SK-N-SH (cell line): ENCODE measurements at regions not wholly inside any gene's neighbourhood (a gene's known extent, or its start where the extent isn't known, plus 50 kb on each side); places are given as distances from the start of the nearest gene placed in this dataset.

Source experiments
- CTCF ChIA-PET: fragments of 300-600, 350-600 bp; formaldehyde crosslinking; extraction: SDS; loops from one replicate; lab custom pipeline; 2021; lab: Yijun Ruan, JAX
- POLR2A ChIA-PET: fragments of 350-600 bp; sonication (Branson Sonifier 250); formaldehyde crosslinking; extraction: SDS; loops from one replicate; lab custom pipeline; 2020; ENCODE audit warnings: antibody characterized with exemption, inconsistent platforms; lab: Yijun Ruan, JAX
- DNase-seq: peaks from one replicate; pipeline ENCODE4 v3.0.0; 2012
- H2AFZ ChIP-seq: fragments of 200-600 bp; sonication (generic); 2 replicates; pipeline ENCODE4 v1.8.1; 2016; ENCODE audit warnings: antibody characterized with exemption, mild to moderate bottlenecking, low read depth
- H3F3A ChIP-seq: fragments of 200-600 bp; sonication (generic); replicated peaks from 2 replicates; pipeline ENCODE3; 2016; ENCODE audit warnings: antibody characterized with exemption, mild to moderate bottlenecking; ENCODE audit not compliant: insufficient read depth
- H3K27ac ChIP-seq, 2 experiments: fragments of 200-500 bp in 1 of 2; fragments of 200-600 bp in 1 of 2; sonication (Bioruptor generic) in 1 of 2; sonication (generic), shearing (Covaris generic) in 1 of 2; 2 replicates each; pipeline versions ENCODE4 v1.5.1 to v1.6.1; 2014 to 2016; ENCODE audit warnings: low read depth in 2 of 2, inconsistent platforms in 1 of 2, low read length in 1 of 2, mild to moderate bottlenecking in 1 of 2, mixed read lengths in 1 of 2
- H3K27me3 ChIP-seq: fragments of 200-600 bp; sonication (generic), shearing (Covaris generic); 2 replicates; pipeline ENCODE4 v1.6.1; 2016; ENCODE audit warnings: mixed run types; ENCODE audit not compliant: insufficient read depth
- H3K36me3 ChIP-seq, 2 experiments: fragments of 200-500 bp in 1 of 2; fragments of 200-600 bp in 1 of 2; sonication (Bioruptor generic) in 1 of 2; sonication (generic) in 1 of 2; replicated peaks in 1 of 2; 2 replicates each; pipeline versions ENCODE3 to v1.5.1; 2014 to 2016; ENCODE audit warnings: low read length in 1 of 2, mild to moderate bottlenecking in 1 of 2; ENCODE audit not compliant: insufficient read depth in 2 of 2, control insufficient read depth in 1 of 2
- H3K4me1 ChIP-seq, 2 experiments: fragments of 200-500 bp in 1 of 2; fragments of 200-600 bp in 1 of 2; sonication (Bioruptor generic) in 1 of 2; sonication (generic), shearing (Covaris generic) in 1 of 2; 2 replicates each; pipeline versions ENCODE4 v1.5.1 to v1.6.1; 2014 to 2016; ENCODE audit warnings: low read depth in 1 of 2, low read length in 1 of 2, mixed run types in 1 of 2; ENCODE audit not compliant: insufficient read depth in 2 of 2, control insufficient read depth in 1 of 2
- H3K4me2 ChIP-seq: fragments of 200-600 bp; sonication (generic), shearing (Covaris generic); 2 replicates; pipeline ENCODE4 v1.6.1; 2017; ENCODE audit warnings: mixed run types
- H3K4me3 ChIP-seq, 2 experiments: fragments of 200-500 bp in 1 of 2; fragments of 200-600 bp in 1 of 2; sonication (Bioruptor generic) in 1 of 2; sonication (generic), shearing (Covaris generic) in 1 of 2; 2 replicates each; pipeline versions ENCODE4 v1.5.1 to v1.8.1; 2014 to 2016; ENCODE audit warnings: low read depth in 2 of 2, inconsistent platforms in 1 of 2, low read length in 1 of 2, mild to moderate bottlenecking in 1 of 2, mixed read lengths in 1 of 2, moderate library complexity in 1 of 2
- H3K79me2 ChIP-seq: fragments of 200-600 bp; sonication (generic); 2 replicates; pipeline ENCODE4 v1.8.1; 2017; ENCODE audit warnings: mild to moderate bottlenecking; ENCODE audit not compliant: insufficient read depth
- H3K9ac ChIP-seq: fragments of 200-600 bp; sonication (generic); 2 replicates; pipeline ENCODE4 v1.6.1; 2017; ENCODE audit warnings: mixed run types
- H3K9me2 ChIP-seq: fragments of 200-600 bp; sonication (generic); 2 replicates; pipeline ENCODE4 v1.6.1; 2017; ENCODE audit warnings: mixed run types
- H3K9me3 ChIP-seq: fragments of 200-600 bp; sonication (generic); 2 replicates; pipeline ENCODE4 v1.6.1; 2017; ENCODE audit warnings: mixed run types, mild to moderate bottlenecking, moderate library complexity
- H4K20me1 ChIP-seq: fragments of 200-600 bp; sonication (generic); 2 replicates; pipeline ENCODE4 v1.6.1; 2017; ENCODE audit warnings: mild to moderate bottlenecking, mixed run types; ENCODE audit not compliant: insufficient read depth
- CHD2 ChIP-seq: fragments of 150-350 bp; IDR thresholded peaks from 2 replicates; pipeline ENCODE4 v1.6.1; 2018; ENCODE audit warnings: low read length; ENCODE audit not compliant: partially characterized antibody
- ELF1 ChIP-seq: IDR thresholded peaks from 2 replicates; pipeline ENCODE4 v1.4.0; 2012
- EP300 ChIP-seq, 2 experiments: IDR thresholded peaks; 2 replicates each; pipeline versions ENCODE4 v1.4.0 to v1.6.1; 2012; ENCODE audit warnings: borderline replicate concordance in 1 of 2, low read depth in 1 of 2, low read length in 1 of 2
- FOSL2 ChIP-seq: IDR thresholded peaks from 2 replicates; pipeline ENCODE4 v1.4.0; 2012; ENCODE audit warnings: low read depth, mild to moderate bottlenecking, moderate library complexity, borderline replicate concordance
- GABPA ChIP-seq: IDR thresholded peaks from 2 replicates; pipeline ENCODE4 v1.4.0; 2012; ENCODE audit warnings: low read depth, mild to moderate bottlenecking
- GATA2 ChIP-seq: sonication (generic); formaldehyde crosslinking; IDR thresholded peaks from 2 replicates; pipeline ENCODE4 v1.5.0; 2020; ENCODE audit warnings: mild to moderate bottlenecking, missing genetic modification reagents
- IRF3 ChIP-seq: fragments of 150-350 bp; IDR thresholded peaks from 2 replicates; pipeline ENCODE4 v1.6.1; 2016; ENCODE audit warnings: mild to moderate bottlenecking, low read depth, low read length
- MAX ChIP-seq: IDR thresholded peaks from 2 replicates; pipeline ENCODE4 v1.4.0; 2012; ENCODE audit warnings: low read depth
- NFIC ChIP-seq: IDR thresholded peaks from 2 replicates; pipeline ENCODE4 v1.4.0; 2012; ENCODE audit warnings: borderline replicate concordance
- POLR2AphosphoS5 ChIP-seq: IDR thresholded peaks from 2 replicates; pipeline ENCODE4 v1.6.1; 2012; ENCODE audit warnings: low read depth, low read length
- RAD21 ChIP-seq: IDR thresholded peaks from 2 replicates; pipeline ENCODE4 v1.6.1; 2012; ENCODE audit warnings: mild to moderate bottlenecking, low read length
- RXRA ChIP-seq: IDR thresholded peaks from 2 replicates; pipeline ENCODE4 v1.4.0; 2012; ENCODE audit warnings: low read depth, mild to moderate bottlenecking, borderline replicate concordance
- SIN3A ChIP-seq: IDR thresholded peaks from 2 replicates; pipeline ENCODE4 v1.6.1; 2012; ENCODE audit warnings: low read depth, mild to moderate bottlenecking, low read length, moderate library complexity, borderline replicate concordance
- SMC3 ChIP-seq: IDR thresholded peaks from 2 replicates; pipeline ENCODE4 v1.6.1; 2012; ENCODE audit warnings: low read depth, low read length, improper control_type of control experiment
- TCF12 ChIP-seq: IDR thresholded peaks from 2 replicates; pipeline ENCODE4 v1.4.0; 2012
- TEAD4 ChIP-seq: IDR thresholded peaks from 2 replicates; pipeline ENCODE4 v1.4.0; 2012; ENCODE audit warnings: mild to moderate bottlenecking, borderline replicate concordance; ENCODE audit not compliant: insufficient read depth
- USF2 ChIP-seq: fragments of 150-350 bp; IDR thresholded peaks from 2 replicates; pipeline ENCODE4 v1.6.1; 2017; ENCODE audit warnings: antibody characterized with exemption, low read length, low read depth, borderline replicate concordance
- YY1 ChIP-seq: IDR thresholded peaks from 2 replicates; pipeline ENCODE4 v1.4.0; 2012; ENCODE audit warnings: low read depth, mild to moderate bottlenecking
- WGBS: methylation state at CpG from one replicate; pipeline ENCODE4 v1.1.6; 2017; ENCODE audit warnings: low lambda C conversion rate; 5-methylcytosine and 5-hydroxymethylcytosine counted together

GRCh38 chr1:202067188-202067974, 55.3 kb upstream of the GPR37L1 start:
- no peak overlapping the region for H3K4me2 ChIP-seq
- H3K4me3 ChIP-seq: no peak overlapping the region
- ChIA-PET CTCF (interaction anchor here (1.1 to 1.5 kb wide), 5 partner anchors 52 to 554 kb away, joined by 3 to 6 read pairs (median 4); partner anchors contain the start of gene ELF3), POLR2A (no interaction called here)
- H3K9ac ChIP-seq: no peak overlapping the region
- H3K79me2 ChIP-seq: no peaks in the 10 kb centered on the region
- H2AFZ ChIP-seq: no peak overlapping the region
- peaks cover 3% of the 10 kb centered on the region for H3K27me3 ChIP-seq
- TF ChIP-seq GABPA (no peak), SIN3A (no peak), USF2 (no peak), EP300 (IDR thresholded peaks at IDR 0.05; ENCODE audit: borderline replicate concordance in 1 of 2, low read depth in 1 of 2, low read length in 1 of 2) (no peak), RAD21 (no peak), CHD2 (no peak), MAX (no peak), POLR2AphosphoS5 (no peak), YY1 (no peak), FOSL2 (no peak), IRF3 (no peak), RXRA (no peak), NFIC (no peak), ELF1 (no peak), TEAD4 (no peak), SMC3 (no peak), GATA2 (CRISPR knock-in tag) (no peak), TCF12 (no peak)
- no peaks in the 10 kb centered on the region for H3F3A ChIP-seq
- H3K4me1 ChIP-seq: no peaks in the 10 kb centered on the region; a peak in 1 of 4 replicates
- H4K20me1 ChIP-seq: no peaks in the 10 kb centered on the region
- WGBS: 78% methylated on average over 6 of the region's 7 CpGs
- no peaks in the 10 kb centered on the region for H3K9me2 ChIP-seq
- H3K9me3 ChIP-seq: no peaks in the 10 kb centered on the region
- DNase-seq: no peak
- no peaks in the 10 kb centered on the region for H3K36me3 ChIP-seq
- no peak overlapping the region for H3K27ac ChIP-seq
